CD4-positive, alpha-beta T cell treated with Interleukin-10 for 1 hour (primary cell): ENCODE measurements at regions not wholly inside any gene's neighbourhood (a gene's known extent, or its start where the extent isn't known, plus 50 kb on each side); places are given as distances from the start of the nearest gene placed in this dataset.
"Not testable (repeated sequence)": the region's sequence is repeated elsewhere in the genome, so short reads cannot be mapped to it uniquely, and the experiment has no call there.

Source experiments
- DNase-seq: peaks from one replicate; pipeline ENCODE4 v3.0.0-alpha.2; 2020

DNA sequence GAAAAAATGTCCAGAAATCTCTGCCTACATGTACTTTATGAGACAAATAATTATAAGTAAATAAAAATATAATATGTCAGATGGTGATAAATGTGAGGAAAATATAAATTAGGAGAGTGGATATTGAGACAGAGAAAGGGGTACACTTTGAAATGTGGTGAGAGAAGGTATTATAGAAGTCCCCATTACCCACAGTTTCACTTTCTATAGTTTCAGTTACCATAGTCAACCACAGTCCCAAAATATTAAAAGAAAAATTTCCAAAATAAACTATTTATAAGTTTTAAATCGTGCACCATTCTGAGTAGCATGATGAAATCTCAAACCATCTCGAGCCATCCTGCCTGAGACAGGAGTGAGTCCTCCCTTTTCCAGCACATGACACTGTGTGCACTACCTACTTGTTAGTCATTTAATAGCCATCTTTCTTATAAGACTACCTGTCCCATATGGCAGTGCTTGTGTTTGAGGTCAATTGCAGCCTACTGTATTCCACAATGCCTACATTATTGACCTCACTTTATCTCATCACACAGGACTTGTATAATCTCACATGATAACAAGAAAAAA, 653.7 kb downstream of the DACH1 start:
- no peak for DNase-seq

DNA sequence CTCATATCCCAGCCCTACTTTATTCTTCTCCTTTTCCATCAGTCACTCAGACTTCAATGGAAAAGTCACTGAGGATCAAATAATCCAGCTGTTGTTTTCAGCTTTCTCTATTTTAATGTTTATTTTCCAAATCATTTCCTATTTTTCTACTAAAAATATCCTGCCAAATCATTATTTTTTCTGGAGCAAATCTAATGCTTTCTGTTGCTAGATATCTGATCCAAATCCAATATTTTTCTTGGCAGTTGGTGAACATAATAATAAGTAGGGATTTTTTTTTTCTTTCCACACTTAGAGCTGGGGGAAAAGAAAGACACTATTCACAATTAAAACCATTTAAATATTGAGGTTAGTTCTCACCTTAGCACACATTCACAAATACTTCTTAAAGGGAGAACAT, 656.1 kb downstream of the DACH1 start:
- no peak for DNase-seq

DNA sequence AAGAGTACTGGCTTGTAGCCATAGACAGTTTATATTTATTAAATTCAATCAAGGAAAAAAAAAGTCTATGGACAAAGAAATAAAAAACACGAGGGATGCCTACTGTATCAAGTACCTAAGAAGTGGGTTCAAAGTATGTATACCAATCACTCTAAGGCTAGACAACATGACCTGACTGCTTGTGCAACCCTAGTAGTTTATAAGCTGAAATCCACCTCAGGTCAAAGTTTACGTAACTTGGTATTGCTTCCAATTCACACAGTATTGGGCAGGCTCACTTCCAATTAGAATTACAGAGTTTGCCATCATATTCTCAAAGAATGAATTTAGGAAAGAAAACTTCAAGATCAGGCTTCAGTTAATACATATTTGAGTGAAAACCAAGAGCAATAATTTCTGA, 657.8 kb downstream of the DACH1 start:
- DNase-seq = no peak

DNA sequence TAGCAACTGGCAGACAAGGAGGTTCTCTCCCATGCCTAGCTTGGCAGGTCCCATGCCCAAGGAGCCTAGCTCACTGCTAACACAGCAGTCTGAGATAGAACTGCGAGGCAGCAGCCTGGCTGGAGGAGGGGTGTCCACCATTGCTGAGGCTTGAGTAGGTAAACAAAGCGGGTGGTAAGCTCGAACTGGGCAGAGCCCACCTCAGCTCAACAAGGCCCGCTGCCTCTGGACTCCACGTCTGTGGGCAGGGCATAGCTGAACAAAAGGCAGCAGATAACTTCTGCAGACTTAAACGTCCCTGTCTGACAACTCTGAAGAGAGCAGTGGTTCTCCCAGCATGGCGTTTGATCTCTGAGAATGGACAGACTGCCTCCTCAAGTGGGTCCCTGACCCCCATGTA, 682.4 kb downstream of the DACH1 start:
- DNase-seq = not testable (repeated sequence)

DNA sequence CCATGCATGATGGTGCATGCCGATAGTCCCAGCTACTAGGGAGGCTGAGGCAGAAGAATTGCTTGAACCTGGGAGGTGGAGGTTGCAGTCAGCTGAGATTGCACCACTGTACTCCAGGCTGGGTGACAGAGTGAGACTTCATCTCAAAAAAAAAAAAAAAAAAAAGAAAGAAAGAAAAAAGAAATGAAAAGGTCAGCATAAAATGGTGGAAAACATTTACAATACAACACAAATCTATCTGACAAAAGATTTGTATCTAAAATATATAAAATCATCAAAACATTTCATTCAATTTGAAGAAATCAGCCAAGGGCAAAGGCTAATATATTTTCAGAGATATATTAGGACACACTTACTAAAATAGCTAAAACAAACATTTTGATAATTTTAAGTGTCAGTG, 683.7 kb downstream of the DACH1 start:
- DNase-seq = not testable (repeated sequence)

DNA sequence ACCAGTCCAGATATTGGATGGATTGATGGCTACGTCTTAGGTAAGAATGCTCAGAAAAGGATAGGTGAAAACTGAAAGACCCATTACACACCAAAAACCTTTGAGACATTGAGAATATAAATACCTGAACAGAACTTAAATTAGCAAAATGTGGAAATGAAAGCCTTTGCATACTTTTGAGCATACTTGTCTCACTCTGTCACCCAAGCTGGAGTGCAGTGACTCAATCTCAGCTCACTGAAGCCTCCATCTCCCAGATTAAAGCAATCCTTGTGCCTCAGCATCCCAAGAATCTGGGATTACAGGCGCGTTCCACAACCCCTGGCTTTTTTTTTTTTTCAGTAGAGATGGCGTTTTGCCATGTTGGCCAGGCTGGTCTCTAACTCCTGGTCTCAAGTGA, 695.3 kb downstream of the DACH1 start:
- DNase-seq = no peak

DNA sequence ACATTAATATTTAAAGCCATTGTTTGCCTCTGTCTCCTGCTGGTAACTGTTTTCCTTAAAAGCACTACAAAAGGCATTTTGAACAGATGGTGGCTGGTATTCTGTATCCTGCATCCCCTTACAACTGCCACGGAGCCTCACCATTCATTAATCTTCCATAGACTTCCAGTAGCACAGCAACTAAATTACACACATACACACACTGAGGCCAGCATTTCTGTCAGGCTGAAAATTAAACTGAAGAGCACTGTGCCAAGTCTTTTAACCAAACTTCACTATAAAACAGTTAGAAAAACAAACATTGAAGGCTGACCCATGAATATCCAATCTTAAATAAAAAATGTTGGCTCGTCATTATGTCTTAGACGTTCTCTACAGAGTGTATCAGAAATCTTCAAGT, 697.8 kb downstream of the DACH1 start:
- no peak for DNase-seq

DNA sequence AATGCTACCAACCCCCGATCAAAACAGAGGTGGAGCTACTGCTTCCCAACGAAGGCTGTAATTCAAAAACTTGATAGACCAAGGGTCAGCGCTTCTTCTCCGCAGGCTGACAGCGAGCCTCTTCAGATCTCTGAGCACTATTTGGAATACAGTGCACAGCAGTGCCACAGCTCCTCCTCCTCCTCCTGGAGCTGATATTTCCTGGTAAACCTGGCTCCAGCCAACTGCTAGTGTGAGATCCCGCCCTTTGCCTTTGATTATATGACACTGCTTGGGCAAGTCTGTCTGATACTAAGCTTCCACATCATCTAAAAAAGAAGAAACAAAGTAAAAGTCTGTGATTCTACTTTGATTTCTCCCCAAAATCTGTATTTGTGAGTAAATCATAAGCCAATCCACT, 710.5 kb downstream of the DACH1 start:
- no peak for DNase-seq

DNA sequence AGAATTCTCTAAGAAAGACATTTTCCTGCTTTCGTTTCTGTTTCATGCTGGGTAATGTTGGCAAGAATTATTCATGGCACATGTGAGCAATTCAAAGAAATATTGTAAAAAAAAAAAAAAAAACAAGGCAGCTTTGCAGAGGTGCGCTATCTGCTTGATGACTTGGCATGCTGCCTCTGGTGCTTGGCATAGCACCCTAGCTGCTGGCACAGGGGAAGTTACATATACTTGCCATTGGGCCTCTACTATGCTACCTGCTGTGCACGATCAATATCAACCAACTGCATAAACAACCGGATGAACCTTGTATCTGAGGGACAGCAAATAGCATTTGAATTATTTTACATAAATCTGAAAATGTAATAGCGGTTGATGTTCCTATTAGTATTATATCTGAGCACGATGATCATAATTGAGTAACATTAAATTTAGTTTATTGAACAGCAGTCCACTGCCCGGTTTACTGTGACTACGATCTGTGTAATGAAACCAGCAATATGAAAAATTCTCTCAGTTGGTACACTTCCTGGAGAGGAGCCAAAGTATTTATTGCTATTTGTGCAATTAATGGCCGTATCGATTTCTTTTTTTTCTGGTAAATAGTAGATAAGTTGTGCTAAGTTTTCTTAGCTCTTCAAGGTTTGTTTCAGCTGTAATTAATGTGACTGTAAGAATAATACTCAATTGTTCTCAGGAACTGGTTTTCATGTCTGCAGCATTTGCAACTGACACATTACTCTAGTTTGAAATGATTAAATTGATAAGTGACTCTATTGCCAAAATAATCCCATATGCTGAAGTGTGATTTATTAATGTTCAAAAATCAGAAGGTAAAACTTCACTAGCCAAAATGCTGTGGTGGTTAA, 717.3 kb downstream of the DACH1 start:
- no peak for DNase-seq

DNA sequence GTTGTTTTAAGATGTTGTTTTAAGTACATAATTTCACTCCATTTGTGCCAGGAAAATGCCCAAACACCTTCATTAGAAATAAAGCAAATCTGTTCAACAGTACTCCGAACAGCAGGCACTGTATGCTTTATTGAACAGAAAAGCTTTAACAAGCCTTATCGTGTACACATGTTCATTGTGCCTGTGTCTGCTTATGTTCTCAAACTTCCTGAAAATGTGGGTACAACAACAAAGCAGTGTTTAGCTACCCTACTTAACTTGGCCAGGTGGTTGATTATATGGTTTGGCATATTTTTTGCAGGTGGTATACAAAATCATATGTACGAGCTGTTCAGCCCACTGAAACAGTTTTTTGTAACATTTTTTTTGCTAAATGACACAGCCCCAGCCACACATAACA, 718.0 kb downstream of the DACH1 start:
- DNase-seq = no peak

DNA sequence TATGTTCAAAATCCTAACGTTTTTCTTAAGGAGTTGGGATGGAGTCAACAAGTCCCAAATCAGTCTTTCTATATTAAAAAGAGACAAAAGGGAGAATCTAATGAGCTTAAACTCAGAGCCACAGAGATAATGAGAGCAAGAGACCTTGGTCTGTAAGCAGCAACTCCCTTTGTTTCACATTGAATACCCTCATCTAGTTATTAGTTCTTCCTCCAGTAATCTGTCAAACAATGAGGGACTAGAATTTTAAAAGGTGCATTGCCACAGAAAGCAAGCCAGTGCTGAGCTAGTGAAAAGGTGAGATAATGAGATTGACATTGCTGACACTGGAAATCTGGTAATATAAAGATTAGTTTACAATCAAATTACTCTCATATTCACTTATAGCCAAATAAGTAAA, 718.6 kb downstream of the DACH1 start:
- DNase-seq = no peak

DNA sequence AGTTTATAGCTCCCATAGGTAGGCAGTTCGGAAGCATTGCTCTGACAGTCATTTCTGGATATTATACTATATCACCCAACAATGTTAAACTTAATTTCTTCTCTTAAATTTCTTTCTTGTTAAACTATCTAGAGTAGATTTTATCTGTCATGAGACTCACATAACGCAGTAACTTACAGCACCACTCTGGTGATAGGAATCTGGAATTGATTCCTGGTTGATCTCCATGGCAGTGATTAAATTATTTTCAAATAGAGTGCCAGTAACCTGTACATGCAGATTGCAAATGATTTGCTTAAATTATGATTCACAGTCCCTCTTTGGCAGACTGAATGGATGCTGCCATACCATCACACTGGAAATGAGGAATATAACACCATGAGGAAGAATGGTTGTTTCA, 722.1 kb downstream of the DACH1 start:
- DNase-seq = no peak

DNA sequence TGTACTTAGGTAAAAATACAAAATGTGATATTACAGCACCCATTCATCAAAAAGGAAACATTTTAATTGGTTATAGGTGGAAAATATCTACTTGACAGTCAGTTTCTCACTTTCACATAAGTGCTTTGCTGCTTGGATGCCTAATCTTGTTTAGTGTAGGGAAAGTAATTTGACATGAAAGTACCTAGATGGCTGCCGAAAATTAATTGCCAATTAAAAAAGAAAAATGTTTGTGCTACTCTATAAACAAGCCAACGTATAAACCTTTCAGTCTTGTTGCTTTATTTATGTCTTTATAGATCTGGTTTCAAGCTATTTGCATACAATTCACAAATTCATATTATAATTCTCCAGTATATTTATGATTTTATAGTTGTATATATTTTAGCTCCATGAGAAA, 729.9 kb downstream of the DACH1 start:
- DNase-seq = no peak

DNA sequence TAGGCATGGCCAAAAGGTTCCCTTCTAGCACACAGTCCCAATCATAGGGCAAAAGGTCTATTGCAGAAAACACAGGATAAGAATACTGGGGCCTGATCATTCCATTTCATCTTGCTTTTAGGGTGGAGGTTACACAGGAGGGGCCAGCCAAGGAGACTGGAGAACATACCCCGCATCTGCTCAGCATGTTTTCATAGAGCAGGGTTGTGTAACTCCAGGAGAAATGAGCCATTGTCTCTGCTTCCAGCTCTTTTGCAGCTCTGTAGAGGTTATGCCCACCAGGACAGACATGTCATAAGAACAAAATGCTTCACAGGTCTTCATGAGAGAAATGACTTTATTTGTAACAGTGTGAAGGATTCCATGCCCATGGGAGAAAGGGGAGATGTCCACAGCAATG, 742.8 kb downstream of the DACH1 start:
- DNase-seq = no peak

DNA sequence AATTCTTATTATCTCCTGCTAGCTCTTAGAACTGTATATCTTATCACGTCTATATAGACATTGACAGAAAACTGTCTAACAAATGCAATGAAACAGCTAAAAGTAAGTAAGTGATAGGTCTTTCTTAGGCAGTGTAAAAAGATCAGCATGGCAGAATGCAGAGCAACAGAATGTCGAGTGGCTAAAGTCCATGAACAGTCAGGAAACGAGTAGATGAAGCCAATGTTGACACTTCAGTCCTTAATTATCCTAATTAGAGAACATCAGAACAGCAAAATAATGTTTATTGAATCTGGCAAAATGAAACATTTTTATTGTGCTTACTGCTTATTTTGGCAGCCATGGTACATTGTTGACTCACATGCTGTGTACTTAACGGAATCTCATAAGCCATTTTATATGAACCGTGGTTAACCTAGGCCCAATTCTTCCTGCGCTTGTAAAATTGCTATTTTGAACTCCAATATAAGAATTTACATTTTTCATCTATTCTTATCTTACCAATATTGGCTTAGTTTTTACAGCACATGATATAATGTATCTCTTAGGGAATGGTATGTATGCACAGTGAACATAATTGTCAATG, 748.1 kb downstream of the DACH1 start:
- no peak for DNase-seq

DNA sequence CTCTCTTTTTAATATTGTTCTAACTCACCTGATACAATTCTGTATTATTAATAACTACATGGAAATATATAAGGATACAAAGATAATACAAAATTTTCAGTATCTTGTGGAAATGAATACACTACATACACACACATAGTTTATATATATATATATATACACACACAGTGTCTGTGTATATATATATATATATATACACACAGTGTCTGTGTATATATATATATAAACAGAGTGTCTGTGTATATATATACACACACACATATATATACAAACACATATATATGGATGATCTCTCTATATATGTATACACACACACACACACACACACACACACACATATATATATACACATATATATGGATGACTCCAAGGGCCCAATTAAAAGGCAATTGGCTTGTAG, 749.1 kb downstream of the DACH1 start:
- DNase-seq = no peak

DNA sequence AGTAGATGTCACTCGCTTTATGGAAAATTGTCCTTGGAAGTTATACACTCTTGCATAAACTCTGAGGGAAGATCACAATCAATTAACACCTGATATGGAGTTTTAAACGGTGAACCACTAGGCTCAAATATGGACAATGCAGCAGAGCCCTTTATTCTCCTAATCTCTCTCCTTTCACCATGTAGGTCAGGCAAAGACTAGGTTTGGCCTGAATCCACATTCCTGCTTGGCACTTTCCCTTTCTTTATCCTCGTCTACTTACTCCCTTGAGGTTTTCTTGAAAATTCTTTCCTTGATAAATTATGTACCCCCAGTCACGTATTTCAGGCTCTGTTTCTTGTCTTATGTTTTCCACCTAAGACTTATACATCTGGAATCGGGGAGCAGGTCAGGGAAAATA, 751.7 kb downstream of the DACH1 start:
- DNase-seq = no peak

DNA sequence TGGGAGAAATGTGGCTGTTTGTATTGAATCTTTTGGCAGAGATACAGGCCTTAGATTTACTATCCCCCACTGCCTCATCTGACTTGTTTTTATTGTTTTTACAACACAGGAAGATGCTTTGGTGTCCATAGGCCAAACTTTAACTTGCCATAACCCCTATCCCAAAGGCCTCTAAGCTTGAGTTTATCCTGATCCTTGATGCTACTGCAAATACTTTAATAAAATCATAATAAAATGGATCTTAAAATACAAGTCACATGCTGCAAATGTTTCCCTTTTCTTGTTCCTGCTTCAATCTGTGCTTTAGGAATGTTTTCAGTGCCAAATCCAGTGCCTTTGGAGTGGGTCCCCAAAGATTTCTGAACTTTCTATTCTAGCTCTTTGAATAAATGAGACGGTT, 770.6 kb downstream of the DACH1 start:
- no peak for DNase-seq

DNA sequence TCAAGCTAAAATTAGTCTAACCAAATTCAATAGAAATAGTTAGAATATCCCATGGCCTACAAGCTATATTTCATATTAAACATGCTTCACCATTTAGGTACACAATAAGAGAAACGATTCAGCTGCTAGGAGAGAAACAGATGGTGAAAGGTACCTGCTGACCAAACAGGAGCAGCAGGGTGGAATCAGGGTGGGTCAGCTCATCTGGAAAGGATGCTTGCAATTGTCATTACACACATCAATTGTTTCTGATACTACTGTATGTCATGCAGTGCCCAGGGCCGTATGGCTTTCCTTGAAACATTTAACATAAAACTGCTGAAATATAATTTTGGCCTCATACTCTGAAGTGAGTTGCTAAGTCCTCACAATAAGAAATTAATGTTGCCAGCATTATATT, 776.0 kb downstream of the DACH1 start:
- no peak for DNase-seq

DNA sequence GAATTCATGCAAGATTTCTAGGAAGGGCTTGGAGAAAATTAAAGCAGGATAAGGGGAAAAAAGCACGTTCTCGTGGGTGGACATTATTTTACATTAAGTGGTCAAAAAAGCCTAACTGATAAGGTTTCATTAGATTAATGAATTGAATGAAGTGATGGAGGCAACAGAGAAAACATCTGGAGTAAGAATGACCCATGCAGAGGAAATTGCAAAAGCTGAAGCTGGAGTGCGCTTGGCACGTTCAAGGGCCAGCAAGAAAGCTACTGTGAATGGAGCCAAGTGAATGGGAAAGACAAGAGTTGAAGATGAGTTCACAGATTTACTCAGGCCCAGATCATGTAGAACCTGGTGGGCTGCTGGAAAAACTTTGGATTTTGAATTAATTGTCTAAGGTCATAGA, 777.9 kb downstream of the DACH1 start:
- DNase-seq = no peak

DNA sequence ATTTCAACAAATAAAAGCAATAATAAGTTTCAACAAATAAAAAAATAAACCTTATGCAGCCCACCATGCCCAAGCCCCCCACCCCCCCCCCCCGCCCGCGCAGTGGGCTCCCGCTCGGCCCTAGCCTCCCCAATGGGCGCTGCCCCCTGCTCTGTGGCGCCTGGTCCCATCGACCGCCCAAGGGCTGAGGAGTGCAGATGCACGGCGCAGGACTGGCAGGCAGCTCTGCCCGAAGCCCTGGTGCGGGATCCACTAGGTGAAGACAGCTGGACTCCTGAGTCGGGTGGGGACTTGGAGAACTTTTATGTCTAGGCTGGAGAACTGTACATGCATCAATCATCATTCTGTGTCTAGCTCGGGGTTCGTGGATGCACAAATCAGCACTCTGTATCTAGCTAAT, 779.6 kb downstream of the DACH1 start:
- no peak for DNase-seq

DNA sequence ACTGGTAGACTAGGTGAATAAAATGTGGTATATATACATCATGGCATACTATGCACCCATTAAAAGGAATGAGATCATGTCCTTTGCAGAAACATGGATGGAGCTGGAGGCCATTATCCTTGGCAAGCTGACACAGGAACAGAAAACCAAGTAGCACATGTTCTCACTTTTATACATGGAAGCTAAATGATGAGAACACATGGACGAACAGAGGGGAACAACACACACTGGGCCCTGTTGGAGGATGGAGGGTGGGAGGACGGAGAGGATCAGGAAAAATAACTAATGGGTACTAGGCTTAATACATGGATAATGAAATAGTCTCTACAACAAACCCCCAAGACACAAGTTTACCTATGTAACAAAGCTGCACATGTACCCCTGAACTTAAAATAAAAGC, 780.0 kb downstream of the DACH1 start:
- DNase-seq = no peak

DNA sequence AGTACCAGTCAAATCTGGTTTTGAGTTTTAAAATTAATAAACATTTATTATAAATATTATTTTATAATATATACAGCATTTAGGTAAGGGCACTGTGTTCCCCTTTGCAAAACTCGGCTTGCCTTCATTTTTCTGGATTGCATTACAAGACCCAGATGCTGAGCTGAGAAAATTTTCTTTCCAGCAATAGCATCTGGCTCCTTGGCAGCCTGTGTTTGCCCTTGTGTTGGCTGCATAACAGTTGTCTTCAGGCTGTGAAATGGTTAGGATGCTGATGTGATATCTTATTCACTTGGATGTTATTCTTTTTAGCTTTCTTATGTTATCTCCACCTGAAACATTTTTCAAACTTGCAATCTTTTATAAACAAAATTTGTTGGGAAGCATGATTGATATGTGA, 784.4 kb downstream of the DACH1 start:
- DNase-seq = no peak

DNA sequence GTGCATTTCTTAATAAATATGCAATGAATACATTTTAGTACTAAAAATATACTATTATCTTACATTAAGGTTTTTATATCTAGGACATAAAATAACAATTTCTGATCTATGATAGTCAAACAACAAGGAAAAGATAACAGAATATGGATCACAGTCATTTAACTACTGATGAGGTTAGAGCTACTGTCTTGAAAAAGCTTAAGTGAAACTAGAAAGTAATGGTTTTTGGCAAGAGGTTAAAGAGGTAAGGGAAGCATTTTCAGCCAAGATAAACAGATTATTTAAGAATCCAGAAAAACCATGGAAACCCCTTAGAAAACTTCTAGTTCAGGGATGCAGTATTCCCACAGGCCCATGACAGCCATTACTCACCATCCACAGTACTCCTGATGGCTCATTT, 787.4 kb downstream of the DACH1 start:
- no peak for DNase-seq

DNA sequence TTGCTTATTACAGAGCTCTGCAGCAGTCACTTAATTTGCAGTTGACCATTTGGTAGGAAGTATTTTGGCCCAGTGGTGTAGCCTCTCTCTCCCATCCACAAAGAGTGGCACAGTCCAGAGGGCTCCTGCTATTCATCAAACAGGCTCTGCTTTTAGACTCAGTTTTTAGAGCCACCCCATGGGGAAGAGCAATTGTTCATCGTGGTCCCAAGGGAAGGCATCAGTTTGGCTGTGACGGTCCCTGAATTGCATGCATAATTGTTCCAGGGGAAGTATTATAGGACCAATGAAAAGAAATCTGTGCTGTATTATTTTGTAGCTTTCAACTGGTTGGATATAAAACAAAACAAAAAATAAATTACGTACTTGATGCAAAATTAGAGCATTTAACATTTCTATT, 799.0 kb downstream of the DACH1 start:
- DNase-seq = no peak
